ENCODE measurements at regions not wholly inside any gene's neighbourhood (a gene's known extent, or its start where the extent isn't known, plus 50 kb on each side); places are given as distances from the start of the nearest gene placed in this dataset.
"Not testable (repeated sequence)": the region's sequence is repeated elsewhere in the genome, so short reads cannot be mapped to it uniquely, and the experiment has no call there.

DNA sequence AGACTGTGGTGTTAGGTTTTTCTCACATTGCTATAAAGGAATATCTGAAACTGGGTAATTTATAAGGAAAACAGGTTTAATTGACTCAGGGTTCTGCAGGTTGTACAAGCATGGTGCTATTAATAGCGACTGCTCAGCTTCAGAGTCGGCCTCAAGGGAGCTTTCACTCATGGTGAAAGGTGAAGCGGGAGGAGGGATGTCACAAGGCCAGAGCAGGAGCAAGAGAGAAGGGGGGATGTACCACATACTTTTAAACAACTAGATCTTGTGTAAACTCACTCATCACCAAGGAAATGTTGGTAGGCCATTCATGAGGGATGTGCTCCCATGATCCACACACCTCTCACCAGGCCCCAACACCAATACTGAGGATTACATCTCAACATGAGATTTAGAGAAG lies 313.2 kb downstream of the UBE2NL start:
- not testable (repeated sequence) for DNase-seq (ENCODE audit: low read depth in 2 of 2)

DNA sequence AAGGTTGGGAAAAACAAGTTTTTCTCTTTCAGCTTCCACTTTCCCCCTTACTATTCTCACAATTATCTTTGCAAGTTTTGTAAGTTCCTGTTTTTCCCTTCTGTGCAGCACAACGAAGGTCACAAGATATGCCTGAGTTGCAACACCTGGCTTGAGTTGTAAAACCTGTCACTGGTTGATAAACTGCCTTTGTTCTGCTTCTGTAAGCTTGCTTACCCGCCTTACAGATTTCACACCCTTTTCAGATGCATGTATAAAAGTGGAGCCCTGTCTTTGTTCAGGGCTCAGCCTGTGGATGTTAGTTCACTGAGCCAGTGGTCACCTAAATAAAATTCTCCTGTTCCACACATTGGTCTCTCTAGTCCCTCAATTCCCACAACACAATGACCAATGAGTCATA lies 318.9 kb downstream of the UBE2NL start:
- DNase-seq (ENCODE audit: low read depth in 2 of 2) = not testable (repeated sequence)

DNA sequence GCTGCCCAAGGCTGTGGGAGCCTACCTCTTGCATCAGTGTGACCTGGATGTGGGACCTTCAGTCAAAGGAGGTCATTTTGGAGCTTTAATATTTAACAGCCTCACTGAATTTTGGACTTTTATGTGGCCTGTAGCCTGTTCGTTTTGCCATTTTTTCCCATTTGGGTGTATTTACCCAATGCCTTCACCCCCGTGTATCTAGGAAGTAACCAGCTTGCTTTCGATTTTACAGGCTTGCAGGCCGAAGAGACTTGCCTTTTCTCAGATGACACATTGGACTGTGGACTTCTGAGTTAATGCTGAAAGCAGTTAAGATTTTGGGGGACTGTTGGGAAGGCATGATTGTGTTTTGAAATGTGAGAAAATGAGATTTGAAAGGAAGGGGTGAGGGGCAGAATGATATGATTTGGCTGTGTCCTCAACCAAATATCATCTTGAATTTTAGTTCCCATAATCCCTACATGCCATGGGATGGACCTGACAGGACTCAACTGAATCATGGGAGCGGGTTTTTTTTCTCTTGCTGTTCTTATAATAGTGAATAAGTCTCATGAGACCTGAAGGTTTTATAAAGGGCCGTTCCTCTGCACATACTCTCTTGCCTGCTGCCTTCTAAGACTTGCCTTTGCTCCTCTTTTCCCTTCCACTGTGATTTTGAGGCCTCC lies 324.6 kb downstream of the UBE2NL start:
- not testable (repeated sequence) for DNase-seq (ENCODE audit: low read depth in 2 of 2)

DNA sequence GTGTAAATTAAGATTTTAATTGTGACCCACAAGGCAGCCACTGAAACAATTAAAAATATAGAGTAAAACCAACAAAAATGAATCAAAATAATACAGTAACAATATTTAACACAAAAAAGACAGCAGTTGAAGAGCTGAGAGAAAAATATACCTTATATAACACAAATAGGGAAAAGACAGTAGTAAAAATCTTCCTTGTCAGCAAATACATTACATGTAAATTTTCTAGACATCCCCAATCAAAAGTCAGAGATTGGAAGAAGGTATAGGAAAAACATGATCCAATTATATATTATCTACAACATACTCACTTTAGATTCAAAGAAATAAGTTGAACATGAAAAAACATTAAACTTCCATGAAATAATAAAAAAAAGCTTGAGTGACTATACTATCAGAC lies 330.8 kb downstream of the UBE2NL start:
- no peak for DNase-seq (ENCODE audit: low read depth in 2 of 2)

DNA sequence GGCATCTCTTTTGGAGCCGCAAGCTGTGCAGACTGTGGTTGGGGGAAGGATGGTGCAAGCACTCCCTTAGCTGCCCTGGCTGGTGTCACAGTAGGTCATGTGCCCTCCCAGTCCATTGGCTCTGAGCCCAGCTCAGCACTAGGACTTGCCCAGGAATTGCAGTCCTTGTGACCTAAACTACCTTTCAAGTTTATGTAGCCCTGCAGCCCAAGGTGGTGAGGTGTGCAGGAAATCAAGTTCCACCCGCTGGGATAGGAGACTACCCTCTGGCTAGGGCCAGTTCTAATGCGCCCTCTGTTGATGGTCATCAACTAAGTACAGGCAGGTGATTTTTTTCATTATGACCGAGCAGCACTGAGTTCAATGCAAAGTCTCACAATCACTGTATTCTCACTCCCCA lies 335.2 kb downstream of the UBE2NL start:
- no peak for DNase-seq (ENCODE audit: low read depth in 2 of 2)

DNA sequence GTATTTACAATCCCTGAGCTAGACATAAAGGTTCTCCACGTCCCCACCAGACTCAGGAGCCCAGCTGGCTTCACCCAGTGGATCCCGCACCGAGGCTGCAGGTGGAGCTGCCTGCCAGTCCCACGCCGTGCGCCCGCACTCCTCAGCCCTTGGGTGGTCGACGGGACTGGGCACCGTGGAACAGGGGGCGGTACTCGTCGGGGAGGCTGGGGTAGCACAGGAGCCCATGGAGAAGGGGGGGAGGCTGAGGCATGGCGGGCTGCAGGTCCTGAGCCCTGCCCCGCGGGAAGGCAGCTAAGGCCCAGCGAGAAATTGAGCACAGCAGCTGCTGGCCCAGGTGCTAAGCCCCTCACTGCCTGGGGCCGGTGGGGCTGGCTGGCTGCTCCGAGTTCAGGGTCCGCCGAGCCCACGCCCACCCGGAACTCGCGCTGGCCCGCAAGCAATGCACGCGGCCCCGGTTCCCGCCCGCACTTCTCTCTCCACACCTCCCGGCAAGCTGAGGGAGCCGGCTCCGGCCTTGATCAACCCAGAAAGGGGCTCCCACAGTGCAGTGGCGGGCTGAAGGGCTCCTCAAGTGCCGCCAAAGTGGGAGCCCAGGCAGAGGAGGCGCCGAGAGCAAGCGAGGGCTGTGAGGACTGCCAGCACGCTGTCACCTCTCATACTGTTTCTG lies 347.4 kb downstream of the UBE2NL start:
- DNase-seq (ENCODE audit: low read depth in 2 of 2) = not testable (repeated sequence)

DNA sequence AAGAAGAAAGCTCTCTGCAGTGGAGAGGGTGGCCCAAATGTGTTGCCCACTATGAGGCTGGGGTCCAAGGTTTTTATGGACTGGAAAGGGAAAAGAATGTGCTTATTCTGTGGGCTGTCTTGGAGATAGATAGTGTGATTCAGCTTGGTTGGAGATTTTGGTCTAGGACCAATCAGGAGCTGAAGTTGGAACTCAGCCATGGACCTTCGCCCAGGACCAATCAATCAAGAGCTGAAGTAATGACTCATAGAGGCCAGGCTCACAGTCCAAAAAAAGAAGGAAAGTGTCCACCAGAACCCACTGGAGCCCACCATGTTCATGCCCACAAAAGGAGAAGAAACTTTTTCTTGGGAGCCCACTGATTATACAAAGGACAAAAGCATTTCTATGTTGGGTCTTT lies 369.5 kb downstream of the UBE2NL start:
- no peak for DNase-seq (ENCODE audit: low read depth in 2 of 2)

DNA sequence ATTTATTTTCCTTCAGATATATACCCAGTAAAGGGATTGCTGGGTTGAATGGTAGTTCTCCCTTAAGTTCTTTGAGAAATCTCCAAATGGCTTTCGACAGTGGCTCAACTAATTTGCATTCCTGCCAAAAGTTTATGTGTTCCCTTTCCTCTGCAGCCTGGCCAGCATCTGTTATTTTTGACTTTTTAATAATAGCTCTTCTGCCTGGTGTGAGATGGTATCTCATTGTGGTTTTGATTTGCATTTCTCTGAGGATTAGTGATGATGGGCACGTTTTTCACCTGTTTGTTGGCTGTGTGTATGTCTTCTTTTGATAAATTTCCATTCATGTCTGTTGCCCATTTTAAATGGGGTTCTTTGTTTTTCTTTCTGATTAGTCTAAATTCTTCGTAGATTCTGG lies 375.2 kb downstream of the UBE2NL start:
- DNase-seq (ENCODE audit: low read depth in 2 of 2) = no peak

DNA sequence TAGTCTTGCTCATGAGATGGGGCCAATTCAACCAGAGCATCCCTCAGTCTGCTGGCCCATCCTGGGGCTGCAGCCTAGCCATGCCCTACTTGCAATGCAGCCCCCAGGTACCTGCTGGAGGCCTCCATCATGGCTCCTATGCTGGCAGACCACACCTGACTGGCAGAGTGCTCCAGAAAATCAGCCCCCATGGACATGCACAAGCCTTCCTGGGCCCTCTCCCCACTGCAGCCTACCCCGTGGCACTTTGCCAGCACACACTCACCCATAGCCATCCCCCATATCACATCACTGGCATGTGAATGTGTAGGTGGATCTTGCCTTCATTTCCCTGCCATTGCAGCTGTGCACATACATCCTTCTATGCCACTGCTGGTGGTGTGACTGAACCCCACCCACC lies 381.8 kb downstream of the UBE2NL start:
- no peak for DNase-seq (ENCODE audit: low read depth in 2 of 2)

DNA sequence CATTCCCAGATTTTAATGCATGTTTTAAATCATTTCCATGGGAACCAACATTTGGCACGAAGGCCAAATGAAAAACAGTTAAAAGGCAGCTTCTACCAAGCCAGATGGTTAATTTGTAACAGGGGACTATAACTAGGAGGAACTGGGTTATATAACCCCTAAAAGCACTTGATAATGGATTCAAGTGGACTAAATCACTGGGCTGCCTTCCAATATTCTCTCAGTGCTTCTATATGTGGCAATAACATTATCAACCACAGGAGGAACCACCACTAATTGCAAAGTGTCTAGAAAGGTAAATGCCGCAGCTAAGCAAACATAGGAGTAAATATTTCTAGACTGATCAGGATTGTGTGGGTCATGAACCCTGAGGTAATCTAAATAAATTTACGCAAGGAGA lies 391.5 kb downstream of the UBE2NL start:
- DNase-seq (ENCODE audit: low read depth in 2 of 2) = no peak

DNA sequence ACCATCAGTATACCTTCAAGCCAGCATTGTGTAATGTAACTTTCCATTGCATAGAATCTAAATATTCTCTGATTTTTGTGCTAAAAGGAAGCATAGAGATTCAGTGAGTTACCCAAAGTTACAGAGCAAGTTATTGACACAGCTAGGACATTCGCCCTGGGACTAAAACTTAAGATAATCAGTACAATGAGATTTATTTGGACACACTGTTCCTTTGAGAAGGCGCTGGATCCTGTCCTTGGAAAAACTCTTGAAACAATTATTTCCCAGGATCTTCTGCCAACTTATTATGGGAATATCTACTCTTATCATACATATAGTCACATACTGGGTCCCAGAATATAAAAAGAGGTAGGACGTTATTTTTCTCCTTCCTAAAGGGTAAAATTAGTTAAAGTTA lies 392.0 kb downstream of the UBE2NL start:
- DNase-seq (ENCODE audit: low read depth in 2 of 2) = no peak

DNA sequence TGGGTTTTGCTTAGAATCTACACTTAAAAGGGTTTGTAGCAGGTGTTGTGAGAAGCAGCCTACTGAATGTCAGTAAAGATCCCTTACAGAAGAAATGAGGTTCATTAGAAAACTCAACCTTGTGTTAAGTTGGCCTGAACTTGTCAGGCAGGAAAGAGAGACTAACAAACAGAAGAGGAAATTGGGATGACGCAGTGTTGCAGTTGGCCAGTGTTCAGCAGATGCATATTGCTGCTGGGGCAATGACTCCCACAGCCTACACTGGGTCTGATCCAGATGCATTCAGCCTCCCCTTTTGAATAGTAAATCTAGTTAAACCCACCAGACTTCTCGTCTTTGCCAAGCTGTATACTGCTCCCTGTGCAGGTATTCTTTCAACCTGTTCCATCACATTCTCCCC lies 409.4 kb downstream of the UBE2NL start:
- DNase-seq (ENCODE audit: low read depth in 2 of 2) = no peak

DNA sequence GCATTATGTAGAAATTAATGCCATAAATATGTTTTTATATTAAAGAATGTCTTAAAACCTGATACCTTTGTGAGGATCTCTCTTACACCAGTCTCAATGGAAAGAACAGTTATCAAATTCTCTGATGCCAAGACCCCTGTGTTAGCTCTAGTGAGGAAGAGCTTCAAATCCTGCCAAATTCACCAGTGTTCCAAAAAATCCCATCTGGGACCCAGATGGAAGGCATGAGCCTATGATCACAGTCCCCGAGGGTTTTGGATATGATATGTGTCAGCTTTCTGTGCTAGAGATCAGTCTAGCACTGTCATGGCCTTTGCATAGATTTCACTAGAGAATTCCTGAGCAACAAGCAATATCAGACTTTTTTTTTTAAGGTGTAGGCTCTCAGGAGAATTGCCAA lies 412.1 kb downstream of the UBE2NL start:
- no peak for DNase-seq (ENCODE audit: low read depth in 2 of 2)

DNA sequence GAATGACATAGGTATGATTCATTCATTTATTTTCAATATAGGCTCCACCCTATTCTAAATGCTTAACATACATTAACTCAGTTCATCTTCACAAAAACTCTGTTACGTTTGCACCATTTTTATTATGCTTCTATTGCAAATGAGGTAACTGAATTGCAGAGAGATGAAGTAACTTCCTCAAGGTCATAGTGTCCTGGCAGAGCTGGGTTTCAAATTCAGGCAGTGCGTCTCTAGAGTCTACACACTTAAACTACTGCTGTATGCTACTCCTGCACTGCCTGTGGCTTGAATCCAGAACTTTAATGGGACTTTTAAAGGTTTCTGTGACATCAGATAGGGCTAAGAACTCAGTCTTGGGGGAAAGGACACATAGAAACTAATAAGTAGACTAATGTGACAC lies 413.4 kb downstream of the UBE2NL start:
- peak in 1 of 2 experiments; percentile 0 for DNase-seq (ENCODE audit: low read depth in 2 of 2)

DNA sequence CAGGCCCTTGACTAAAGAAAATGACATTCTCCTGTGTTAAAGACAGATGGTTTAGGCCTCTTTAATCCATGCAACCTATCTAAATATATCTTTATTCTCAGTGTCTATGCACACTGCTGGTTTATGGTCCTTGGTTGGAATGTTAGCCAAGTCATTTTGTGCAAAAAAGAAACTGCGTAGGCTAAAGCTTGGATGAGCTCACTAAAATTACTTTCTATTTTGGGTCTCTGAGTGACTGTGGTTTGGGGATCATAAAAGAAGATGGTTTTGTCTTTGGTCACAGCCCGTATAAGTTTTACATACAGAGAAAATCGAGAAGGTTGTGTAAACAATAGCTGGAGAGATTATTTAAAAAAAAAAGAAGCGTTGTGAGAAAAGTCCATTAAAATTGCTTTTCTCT lies 443.6 kb downstream of the UBE2NL start:
- DNase-seq (ENCODE audit: low read depth in 2 of 2) = peak; percentile 1 to 3

DNA sequence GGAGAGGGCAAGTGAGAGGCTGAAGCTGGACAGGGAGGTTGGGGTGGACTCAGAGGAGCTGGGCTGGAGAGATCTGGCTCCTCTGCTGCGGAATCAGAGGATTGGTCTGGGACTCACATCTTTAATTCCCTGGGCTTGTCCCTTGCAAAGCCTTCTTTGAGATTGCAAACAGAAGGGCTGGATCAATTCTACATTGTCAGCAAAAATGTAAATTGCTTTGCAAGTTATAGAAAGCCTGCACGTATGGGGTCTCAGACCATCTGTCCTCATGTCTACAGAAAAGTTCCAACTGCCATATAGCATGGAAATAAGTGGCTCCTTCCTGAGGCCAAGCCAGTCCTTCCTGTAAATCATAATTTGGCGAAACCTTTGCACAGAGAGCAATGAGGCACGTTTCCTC lies 449.6 kb downstream of the UBE2NL start:
- DNase-seq (ENCODE audit: low read depth in 2 of 2) = no peak

DNA sequence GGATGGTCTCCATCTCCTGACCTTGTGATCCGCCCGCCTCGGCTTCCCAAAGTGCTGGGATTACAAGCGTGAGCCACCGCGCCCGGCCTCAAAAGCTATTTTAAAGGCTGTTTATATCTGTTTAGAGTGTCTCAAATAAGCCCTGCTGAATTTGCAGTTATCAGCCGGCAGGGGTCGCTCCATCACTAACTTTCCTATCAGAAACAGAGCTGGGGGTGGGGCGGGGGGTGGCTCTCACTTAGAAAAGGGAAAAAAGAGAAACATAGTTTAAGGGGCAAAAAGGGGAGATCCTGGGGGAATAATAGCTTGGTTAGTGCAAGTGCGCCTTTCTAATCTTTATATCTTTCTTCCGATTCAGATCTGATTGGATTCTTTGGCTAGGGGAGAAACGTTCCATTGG lies 450.7 kb downstream of the UBE2NL start:
- DNase-seq (ENCODE audit: low read depth in 2 of 2) = no peak

DNA sequence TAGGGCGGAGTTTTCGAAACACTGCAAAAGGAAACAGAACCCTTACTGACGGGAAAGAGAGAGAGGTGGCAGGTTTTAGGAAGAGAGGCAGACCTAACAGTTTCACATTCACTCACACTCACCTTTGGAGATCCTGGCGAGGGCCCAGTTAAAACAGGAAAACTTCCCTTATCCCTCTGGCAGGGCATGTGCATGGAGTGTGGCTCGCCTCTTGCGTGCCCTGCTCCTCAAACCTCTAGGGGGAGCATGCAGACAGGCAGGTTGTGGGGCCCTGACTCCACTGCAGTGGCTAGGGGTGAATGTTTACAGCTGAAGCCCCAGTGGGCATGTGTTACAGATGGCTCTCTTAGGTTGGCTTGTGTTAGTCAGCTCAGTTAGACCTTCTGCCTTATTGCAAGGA lies 451.5 kb downstream of the UBE2NL start:
- DNase-seq (ENCODE audit: low read depth in 2 of 2) = no peak

DNA sequence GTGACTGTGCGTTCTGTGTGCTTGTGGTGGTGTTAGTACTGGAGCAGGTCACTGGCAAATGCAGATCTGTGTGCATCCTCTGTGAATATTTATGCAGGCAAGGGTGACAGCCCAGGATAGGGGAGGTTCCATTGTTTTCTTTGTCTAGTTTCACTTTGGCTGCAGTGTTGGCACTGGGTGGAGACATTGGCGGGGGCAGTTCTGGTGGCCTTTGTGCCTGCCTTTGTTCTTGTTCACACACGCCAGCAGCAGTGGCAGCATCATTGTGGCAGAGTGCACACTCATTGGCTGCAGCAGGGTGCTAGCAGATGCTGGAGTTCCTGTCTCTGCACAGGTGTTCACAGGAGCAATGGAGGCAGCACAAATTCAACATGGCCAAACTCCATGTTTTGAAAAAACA lies 495.3 kb downstream of the UBE2NL start:
- no peak for DNase-seq (ENCODE audit: low read depth in 2 of 2)

DNA sequence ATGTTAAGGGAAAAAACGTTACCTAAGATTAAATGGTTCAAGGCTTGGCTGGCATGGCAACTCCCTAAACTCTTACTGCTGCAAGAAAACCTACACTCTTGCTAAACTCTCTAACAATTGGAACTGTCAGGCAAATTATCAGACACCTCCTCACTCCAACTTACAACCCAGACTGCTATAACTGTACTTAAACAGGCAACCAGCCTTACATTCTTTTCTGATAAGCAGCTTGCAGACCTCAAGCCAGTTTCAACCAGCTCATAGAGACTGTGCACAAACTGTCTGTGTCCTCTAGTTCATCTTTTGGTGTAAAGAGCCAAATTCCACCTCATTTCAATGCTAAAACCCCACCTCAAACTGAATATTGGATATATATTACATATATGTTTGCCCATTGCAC lies 504.9 kb downstream of the UBE2NL start:
- DNase-seq (ENCODE audit: low read depth in 2 of 2) = no peak
